Panc1 (cell line): ENCODE measurements at regions not wholly inside any gene's neighbourhood (a gene's known extent, or its start where the extent isn't known, plus 50 kb on each side); places are given as distances from the start of the nearest gene placed in this dataset.
"Not testable (repeated sequence)": the region's sequence is repeated elsewhere in the genome, so short reads cannot be mapped to it uniquely, and the experiment has no call there.

Experiments
- ATAC-seq: fragments of 200-7000 bp; cut with Tn5 transposase; 2 replicates; pipeline ENCODE4 v1.9.1; 2020; ENCODE audit warnings: mild to moderate bottlenecking, moderate library complexity
- BruUV-seq: library from RNA; stranded (reverse); fragments of 400-500 nt; replicated peaks from 2 replicates; lab custom pipeline; 2021; lab: Mats Ljungman, UMichigan
- CTCF ChIA-PET: fragments of 300-600 bp; sonication (Branson Sonifier 250); formaldehyde crosslinking; loops from one replicate; lab custom pipeline; 2022; ENCODE audit warnings: antibody characterized with exemption; lab: Charles Lee
- POLR2A ChIA-PET: fragments of 300-600 bp; sonication (Branson Sonifier 250); formaldehyde crosslinking; loops from one replicate; lab custom pipeline; 2022; ENCODE audit warnings: antibody characterized with exemption; lab: Charles Lee
- DNase-seq: peaks from one replicate; pipeline ENCODE4 v3.0.0-alpha.2; 2010; ENCODE audit warnings: low read depth, low spot score
- H3K27ac ChIP-seq: 2 replicates; pipeline ENCODE4 v1.5.1; 2011; ENCODE audit warnings: mild to moderate bottlenecking, low read length, inconsistent platforms
- H3K27me3 ChIP-seq: fragments of 200-500 bp; sonication (Bioruptor generic); 2 replicates; pipeline ENCODE4 v1.6.0; 2014; ENCODE audit warnings: low read length, inconsistent platforms; ENCODE audit not compliant: control insufficient read depth, insufficient read depth
- H3K36me3 ChIP-seq: fragments of 200-500 bp; sonication (Bioruptor generic); 2 replicates; pipeline ENCODE4 v1.5.1; 2014; ENCODE audit warnings: inconsistent platforms, mild to moderate bottlenecking, low read length, moderate library complexity; ENCODE audit not compliant: control insufficient read depth, insufficient read depth
- H3K4me1 ChIP-seq: 2 replicates; pipeline ENCODE4 v1.5.1; 2011; ENCODE audit warnings: inconsistent platforms, mild to moderate bottlenecking, low read length, moderate library complexity; ENCODE audit not compliant: control insufficient read depth, insufficient read depth
- H3K4me3 ChIP-seq, 2 experiments: 2 replicates each; pipeline ENCODE4 v1.5.1; 2011 to 2012; ENCODE audit warnings: low read depth in 2 of 2, low read length in 2 of 2, mild to moderate bottlenecking in 2 of 2, inconsistent platforms in 1 of 2, moderate library complexity in 1 of 2
- H3K9me3 ChIP-seq: fragments of 200-500 bp; sonication (Bioruptor generic); 2 replicates; pipeline ENCODE4 v1.5.1; 2014; ENCODE audit warnings: low read depth, mild to moderate bottlenecking, inconsistent platforms, low read length, moderate library complexity; ENCODE audit not compliant: control insufficient read depth, insufficient read depth
- POLR2AphosphoS5 ChIP-seq: IDR thresholded peaks from 2 replicates; pipeline ENCODE4 v1.6.1; 2012; ENCODE audit warnings: mild to moderate bottlenecking, low read depth, low read length, moderate library complexity
- SIN3A ChIP-seq: IDR thresholded peaks from 2 replicates; pipeline ENCODE4 v1.6.1; 2012; ENCODE audit warnings: low read depth, mild to moderate bottlenecking, low read length, moderate library complexity, borderline replicate concordance; ENCODE audit not compliant: insufficient read depth
- TCF7L2 ChIP-seq: IDR thresholded peaks from 2 replicates; pipeline ENCODE4 v1.6.1; 2011; ENCODE audit warnings: mild to moderate bottlenecking, low read depth, low read length, inconsistent platforms
- in situ Hi-C: cut with HindIII; loops from 2 replicates; pipeline ENCODE4 v1.10.0; 2016; ENCODE audit warnings: low sequenced_read_pairs, low pct_unique_long_range_greater_than_20kb
- intact Hi-C: fragments of 100-400 bp; cut with micrococcal nuclease; formaldehyde crosslinking; loops from one replicate; pipeline ENCODE4 v1.10.0; 2022; ENCODE audit not compliant: unreplicated experiment
- TF ChIP-seq, protein P1 (sequence below), 2 experiments: IDR thresholded peaks; 2 replicates each; pipeline ENCODE4 v1.6.1; 2011 to 2012; ENCODE audit warnings: low read depth in 2 of 2, control low read depth in 1 of 2, low read length in 1 of 2, mild to moderate bottlenecking in 1 of 2, moderate library complexity in 1 of 2; ENCODE audit not compliant: insufficient read depth in 1 of 2
- TF ChIP-seq, protein P2 (sequence below): fragments of 450-650 bp; IDR thresholded peaks from 2 replicates; pipeline ENCODE4 v1.5.1; 2017; ENCODE audit warnings: mild to moderate bottlenecking

DNA sequence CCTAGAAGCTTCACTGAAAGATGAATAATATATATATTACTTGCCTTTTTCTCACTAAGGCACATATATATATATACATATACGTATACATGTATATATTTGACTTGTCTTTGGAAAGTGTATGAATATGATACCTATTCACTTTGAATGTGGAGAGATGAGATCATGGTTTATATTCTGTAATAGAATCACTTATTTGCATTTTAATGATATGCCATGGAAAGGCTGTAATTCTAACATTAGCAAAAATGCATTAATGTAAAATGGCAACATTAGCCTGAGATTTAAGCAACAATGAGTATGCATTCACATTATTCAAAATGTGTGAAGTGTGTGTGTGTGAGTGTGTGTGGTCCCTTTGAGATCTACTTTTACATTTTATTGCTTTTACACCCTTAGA lies 54.5 kb upstream of the PRKD1 start:
- intact Hi-C loops: no loop called here
- ATAC-seq: no peak
- BruUV-seq: no TSS peak

DNA sequence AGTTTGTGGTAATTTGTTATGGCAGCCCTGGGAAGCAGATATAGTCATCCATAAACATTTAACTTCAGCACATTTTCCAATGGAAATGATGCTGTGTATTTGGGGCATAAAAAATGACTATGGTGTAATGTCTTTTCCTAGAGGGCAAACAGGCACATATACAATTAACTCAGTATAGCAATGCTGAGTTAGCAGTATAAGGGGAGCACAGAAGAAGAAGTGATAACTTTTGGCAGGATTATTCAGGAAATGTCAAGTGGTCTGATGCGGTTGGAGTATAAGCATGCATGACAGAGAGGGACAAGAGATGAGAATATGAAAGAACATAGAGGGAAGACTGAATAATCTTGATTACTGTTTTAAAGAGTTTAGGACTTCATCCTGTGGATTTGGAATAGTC lies 55.3 kb upstream of the PRKD1 start:
- Histone ChIP-seq H3K4me3 (no peak overlapping the region), H3K4me1 (no peaks in the 10 kb centered on the region), H3K9me3 (no peaks in the 10 kb centered on the region), H3K36me3 (no peaks in the 10 kb centered on the region), H3K27me3 (no peaks in the 10 kb centered on the region), H3K27ac (no peak overlapping the region)
- POLR2A ChIA-PET: no interaction called here
- intact Hi-C loops (no loop called here), in situ Hi-C loops (no loop called here)
- DNase-seq (no peak), ATAC-seq (no peak)
- no TSS peak for BruUV-seq
- TF ChIP-seq POLR2AphosphoS5 (no peak), SIN3A (no peak), TCF7L2 (no peak)
- TF ChIP-seq, protein P1, sequence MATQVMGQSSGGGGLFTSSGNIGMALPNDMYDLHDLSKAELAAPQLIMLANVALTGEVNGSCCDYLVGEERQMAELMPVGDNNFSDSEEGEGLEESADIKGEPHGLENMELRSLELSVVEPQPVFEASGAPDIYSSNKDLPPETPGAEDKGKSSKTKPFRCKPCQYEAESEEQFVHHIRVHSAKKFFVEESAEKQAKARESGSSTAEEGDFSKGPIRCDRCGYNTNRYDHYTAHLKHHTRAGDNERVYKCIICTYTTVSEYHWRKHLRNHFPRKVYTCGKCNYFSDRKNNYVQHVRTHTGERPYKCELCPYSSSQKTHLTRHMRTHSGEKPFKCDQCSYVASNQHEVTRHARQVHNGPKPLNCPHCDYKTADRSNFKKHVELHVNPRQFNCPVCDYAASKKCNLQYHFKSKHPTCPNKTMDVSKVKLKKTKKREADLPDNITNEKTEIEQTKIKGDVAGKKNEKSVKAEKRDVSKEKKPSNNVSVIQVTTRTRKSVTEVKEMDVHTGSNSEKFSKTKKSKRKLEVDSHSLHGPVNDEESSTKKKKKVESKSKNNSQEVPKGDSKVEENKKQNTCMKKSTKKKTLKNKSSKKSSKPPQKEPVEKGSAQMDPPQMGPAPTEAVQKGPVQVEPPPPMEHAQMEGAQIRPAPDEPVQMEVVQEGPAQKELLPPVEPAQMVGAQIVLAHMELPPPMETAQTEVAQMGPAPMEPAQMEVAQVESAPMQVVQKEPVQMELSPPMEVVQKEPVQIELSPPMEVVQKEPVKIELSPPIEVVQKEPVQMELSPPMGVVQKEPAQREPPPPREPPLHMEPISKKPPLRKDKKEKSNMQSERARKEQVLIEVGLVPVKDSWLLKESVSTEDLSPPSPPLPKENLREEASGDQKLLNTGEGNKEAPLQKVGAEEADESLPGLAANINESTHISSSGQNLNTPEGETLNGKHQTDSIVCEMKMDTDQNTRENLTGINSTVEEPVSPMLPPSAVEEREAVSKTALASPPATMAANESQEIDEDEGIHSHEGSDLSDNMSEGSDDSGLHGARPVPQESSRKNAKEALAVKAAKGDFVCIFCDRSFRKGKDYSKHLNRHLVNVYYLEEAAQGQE (IDR thresholded peaks at IDR 0.05; ENCODE audit: insufficient read depth in 1 of 2, low read depth in 2 of 2, low read length in 1 of 2): no peak
- TF ChIP-seq, protein P2, sequence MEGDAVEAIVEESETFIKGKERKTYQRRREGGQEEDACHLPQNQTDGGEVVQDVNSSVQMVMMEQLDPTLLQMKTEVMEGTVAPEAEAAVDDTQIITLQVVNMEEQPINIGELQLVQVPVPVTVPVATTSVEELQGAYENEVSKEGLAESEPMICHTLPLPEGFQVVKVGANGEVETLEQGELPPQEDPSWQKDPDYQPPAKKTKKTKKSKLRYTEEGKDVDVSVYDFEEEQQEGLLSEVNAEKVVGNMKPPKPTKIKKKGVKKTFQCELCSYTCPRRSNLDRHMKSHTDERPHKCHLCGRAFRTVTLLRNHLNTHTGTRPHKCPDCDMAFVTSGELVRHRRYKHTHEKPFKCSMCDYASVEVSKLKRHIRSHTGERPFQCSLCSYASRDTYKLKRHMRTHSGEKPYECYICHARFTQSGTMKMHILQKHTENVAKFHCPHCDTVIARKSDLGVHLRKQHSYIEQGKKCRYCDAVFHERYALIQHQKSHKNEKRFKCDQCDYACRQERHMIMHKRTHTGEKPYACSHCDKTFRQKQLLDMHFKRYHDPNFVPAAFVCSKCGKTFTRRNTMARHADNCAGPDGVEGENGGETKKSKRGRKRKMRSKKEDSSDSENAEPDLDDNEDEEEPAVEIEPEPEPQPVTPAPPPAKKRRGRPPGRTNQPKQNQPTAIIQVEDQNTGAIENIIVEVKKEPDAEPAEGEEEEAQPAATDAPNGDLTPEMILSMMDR: no peak
- CTCF ChIA-PET: no interaction called here

More for the DNA sequence above, 54.5 kb upstream of the PRKD1 start:
- no peaks in the 10 kb centered on the region for H3K4me1 ChIP-seq
- H3K36me3 ChIP-seq: no peaks in the 10 kb centered on the region
- H3K27ac ChIP-seq: no peak overlapping the region
- TF ChIP-seq, protein P1 (IDR thresholded peaks at IDR 0.05; ENCODE audit: insufficient read depth in 1 of 2, low read depth in 2 of 2, low read length in 1 of 2): no peak
- TF ChIP-seq TCF7L2 (no peak), SIN3A (no peak), POLR2AphosphoS5 (no peak)
- TF ChIP-seq, protein P2: no peak
- DNase-seq: no peak
- no peaks in the 10 kb centered on the region for H3K9me3 ChIP-seq
- ChIA-PET CTCF (no interaction called here), POLR2A (no interaction called here)
- H3K27me3 ChIP-seq: no peaks in the 10 kb centered on the region
- H3K4me3 ChIP-seq: no peak overlapping the region
- in situ Hi-C loops: no loop called here

DNA sequence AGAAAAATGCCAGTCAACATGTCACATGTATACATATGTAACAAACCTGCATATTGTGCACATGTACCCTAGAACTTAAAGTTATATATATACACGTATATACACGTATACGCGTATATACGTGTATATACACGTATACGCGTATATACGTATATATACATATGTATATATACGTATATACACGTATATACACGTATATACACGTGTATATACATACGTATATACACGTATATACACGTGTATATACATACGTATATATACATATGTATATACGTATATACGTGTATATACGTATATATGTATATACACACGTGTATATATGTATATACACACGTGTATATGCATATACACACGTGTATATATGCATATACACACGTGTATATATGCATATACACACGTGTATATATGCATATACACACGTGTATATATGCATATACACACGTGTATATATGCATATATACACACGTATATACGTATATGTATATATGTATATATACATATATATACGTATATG lies 62.8 kb upstream of the PRKD1 start:
- H3K9me3 ChIP-seq, H3K36me3 ChIP-seq, intact Hi-C loops, H3K27me3 ChIP-seq, POLR2A ChIA-PET, BruUV-seq, H3K4me1 ChIP-seq, H3K27ac ChIP-seq, H3K4me3 ChIP-seq, in situ Hi-C loops, DNase-seq, ATAC-seq: not testable (repeated sequence)
- CTCF ChIA-PET: interaction anchor here (0.8 kb wide), 1 partner anchor 292 kb away, joined by 3 read pairs; no protein-coding TSS in a partner anchor
